Activated T-cell treated with anti-CD3 and anti-CD28 coated beads for 48 hours (primary cell): ENCODE measurements at regions not wholly inside any gene's neighbourhood (a gene's known extent, or its start where the extent isn't known, plus 50 kb on each side); places are given as distances from the start of the nearest gene placed in this dataset.

ENCODE experiments used
- DNase-seq: peaks from one replicate; pipeline ENCODE4 v3.0.0-alpha.2; 2020; ENCODE audit warnings: low read depth

GRCh38 chr9:108225149-108225800 is 630.5 kb downstream of the ACTL7B start:
- no peak for DNase-seq

DNA sequence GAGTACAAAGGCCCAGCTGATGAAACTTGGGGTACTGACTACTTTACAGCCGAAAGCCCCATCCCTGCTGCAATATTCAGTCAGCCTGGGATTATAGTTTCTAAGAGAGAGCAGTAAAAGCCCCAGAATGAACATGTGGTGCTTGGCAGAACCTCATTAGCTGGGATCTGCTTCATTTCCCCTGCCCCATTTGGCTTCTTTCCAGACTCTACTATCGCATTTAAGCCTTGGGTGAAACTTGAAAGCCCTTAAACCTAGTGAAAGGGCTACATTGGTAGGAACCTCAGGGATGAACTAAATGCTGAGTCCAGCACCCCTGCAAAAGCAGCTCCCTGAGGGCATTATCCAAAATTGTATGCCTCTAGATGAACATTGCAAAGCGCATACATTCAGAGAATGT is 631.1 kb downstream of the ACTL7B start:
- no peak for DNase-seq

DNA sequence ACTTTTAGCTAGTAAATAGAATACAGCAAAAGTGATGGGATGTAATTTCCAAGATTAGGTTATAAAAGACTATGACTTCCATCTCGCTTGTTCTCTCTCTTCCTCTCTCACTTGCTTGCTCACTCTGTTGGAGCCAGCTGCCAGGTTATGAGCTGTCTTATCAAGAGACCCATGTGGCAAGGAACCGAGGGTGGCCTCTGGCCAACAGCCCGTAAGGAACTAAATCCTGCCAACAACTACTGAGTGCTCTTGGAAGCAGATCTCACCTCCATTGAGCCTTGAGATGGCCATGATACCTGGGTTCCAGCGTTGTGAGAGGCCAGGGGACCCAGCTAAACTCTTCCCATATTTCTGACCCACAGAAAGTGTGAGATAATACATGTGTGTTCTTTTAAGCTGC is 636.1 kb downstream of the ACTL7B start:
- DNase-seq: no peak

DNA sequence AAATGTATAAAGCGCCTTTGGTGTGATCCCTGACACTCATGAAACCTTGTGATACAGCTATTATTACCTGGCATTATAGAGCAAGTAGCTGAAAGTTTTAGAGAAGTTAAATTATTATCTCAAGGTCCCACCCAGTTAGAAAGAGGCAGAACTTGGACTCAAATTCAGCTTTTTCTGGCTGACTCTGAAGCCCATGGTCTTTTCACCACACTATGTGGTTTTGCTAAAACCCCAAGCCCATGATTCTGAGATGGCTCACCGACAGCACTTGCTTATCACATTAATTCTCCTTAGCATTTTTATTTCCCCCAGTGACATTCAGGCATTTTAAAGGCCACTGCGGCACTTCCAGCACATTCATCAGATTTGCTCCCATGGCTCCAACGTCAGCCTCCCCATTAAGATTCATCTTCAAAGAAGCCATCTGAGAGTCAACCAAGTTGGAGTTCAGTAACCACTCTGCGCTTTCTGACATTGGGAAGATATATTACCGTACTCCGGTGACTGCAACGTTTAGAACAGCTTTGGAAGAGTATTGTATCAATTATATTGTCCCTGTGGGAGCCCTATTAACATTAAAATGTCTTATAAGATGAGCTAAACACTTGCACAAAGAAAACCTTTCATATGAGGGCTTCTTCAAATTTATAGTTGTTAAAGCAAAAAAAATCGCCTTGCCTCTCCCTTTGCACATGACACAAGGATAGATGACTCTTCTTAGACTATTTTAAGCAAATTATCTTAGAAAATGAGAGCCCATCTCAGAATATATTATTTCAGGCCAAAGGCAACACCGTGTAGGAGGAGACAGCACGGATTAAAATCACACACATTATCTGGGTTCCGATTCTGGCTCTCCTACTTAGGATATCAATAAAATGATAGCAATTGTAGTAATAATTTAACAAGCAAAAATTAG is 638.1 kb downstream of the ACTL7B start:
- DNase-seq: no peak

DNA sequence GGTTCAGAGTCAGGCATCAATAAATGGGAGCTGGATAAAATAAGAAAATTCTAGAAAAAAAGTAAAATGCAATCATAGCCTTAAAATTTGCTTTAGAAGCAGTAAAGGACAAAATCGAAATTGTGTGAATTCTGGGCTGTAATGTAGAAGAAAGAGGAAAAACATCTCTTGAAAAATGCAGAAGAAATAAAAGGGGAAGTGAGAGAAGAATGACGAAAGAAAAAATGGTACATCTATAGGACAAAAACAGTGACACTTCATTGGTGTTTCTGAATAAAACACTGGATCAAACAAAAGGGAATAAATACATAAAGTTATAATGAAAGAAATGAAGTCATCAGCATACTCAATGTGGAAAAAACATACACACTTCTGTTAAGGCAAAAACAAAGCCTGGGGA is 642.3 kb downstream of the ACTL7B start:
- no peak for DNase-seq

GRCh38 chr9:108212184-108212583 is 643.6 kb downstream of the ACTL7B start:
- no peak for DNase-seq

DNA sequence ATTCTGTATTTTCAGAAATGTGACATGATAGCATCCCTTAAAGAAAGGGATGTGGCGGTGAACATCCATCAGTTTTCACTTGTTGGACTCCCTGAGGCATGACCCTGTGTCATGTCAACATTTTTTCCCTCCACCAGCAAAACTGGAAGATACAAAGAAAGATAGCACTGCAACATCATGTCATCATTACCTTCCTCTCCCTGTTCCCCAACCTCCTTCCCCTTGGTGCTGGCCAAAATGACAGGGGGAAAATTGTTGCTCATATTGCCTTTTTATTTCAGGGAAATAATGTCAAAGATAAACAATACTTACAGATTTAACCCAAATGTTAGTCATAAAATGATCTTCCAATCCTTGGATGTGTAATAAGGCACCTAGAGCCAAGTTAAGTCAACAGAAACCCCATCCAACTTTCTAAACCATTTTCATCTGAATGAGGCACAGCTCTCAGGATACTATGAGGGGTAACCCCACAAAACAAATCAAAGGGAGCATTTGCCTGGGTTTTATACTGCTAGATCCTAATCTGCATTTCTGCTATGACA is 644.3 kb downstream of the ACTL7B start:
- DNase-seq: no peak

DNA sequence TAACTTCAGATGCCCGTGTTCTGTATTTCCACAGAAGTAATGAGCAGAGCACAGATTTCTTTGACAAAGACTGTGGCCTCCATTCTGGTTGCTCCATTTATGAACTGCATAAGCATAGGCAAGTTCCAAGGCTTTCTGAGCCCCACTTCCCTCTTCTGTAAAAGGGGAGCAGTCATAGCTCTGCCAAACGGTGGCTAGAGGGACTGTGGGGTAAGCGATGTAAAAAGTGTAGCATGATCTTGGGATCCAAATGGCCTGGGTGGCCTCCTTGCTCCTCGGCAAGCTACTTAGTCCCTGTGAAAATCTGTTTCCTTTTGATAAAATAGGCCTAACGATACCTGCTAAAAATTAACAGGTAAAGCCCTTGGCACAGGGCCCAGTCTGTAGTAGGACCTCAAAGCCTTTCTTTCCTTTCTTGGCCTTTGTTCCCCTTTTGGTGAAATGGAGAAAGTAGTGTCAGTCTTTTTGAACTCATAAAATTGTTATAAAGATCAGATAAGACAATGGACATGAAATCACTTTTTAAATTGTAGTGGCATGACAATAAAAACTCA is 646.6 kb downstream of the ACTL7B start:
- DNase-seq: no peak

- no peak for DNase-seq
Measured at GRCh38 chr9:108207561-108208165, 648.1 kb downstream of the ACTL7B start.

DNA sequence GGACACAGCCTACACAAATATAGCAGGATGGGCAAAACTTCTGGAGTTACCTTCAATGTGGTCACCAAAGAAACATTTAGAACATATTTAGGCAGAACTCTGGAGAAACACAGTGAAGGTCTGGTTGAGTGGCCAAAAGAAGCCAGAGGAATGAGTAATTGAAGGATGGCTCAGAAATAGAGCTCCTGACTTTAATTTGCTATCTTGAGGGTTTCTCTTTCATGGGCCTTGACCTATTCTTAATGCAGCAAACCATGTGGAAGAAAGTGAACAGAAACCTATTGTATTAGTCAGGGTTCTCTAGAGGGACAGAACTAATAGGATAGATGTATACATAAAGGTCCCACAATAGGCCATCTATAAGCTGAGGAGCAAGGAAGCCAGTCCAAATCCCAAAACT is 650.5 kb downstream of the ACTL7B start:
- no peak for DNase-seq

GRCh38 chr9:108197899-108198298 is 657.9 kb downstream of the ACTL7B start:
- no peak for DNase-seq

DNA sequence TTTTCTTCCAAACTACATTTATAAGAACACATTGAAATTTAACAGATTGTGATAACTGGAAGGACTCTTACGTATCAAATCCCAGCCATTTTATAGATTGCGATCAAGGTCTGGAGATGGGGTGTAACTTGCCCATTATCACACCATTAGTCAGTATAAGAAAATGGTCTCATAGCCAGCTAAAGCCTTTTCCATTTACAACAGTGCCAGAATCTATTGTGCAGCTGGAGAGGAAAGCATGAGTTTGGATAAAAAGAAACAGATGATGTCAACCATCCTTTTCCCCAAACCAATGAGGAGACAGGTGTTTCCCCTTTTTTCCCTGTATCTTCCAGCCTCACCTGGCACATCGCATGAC is 658.8 kb downstream of the ACTL7B start:
- DNase-seq: no peak

GRCh38 chr9:108196332-108197007 is 659.3 kb downstream of the ACTL7B start:
- DNase-seq: no peak

- no peak for DNase-seq
Measured at GRCh38 chr9:108194154-108194553, 661.6 kb downstream of the ACTL7B start.

- no peak for DNase-seq
Measured at GRCh38 chr9:108193026-108193710, 662.6 kb downstream of the ACTL7B start.

DNA sequence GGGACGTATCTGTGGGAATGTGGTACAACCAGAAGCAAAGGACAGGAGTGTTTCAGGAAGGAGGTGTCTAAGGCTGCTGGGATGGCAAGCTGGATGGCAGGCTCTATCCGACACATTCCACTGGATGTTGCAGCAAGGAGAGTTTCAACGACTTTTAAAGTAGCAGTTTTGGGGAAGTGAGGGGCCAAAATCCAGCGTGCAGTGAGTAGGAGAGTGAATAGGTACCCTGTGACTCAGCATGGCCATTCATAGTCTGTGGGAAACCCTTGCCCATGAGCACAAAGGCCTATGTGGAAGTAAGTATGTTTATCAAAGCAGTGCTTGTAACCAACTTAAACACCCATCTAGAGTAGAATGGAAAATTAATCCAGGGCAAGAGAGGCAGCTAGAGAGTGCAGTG is 664.7 kb downstream of the ACTL7B start:
- no peak for DNase-seq

DNA sequence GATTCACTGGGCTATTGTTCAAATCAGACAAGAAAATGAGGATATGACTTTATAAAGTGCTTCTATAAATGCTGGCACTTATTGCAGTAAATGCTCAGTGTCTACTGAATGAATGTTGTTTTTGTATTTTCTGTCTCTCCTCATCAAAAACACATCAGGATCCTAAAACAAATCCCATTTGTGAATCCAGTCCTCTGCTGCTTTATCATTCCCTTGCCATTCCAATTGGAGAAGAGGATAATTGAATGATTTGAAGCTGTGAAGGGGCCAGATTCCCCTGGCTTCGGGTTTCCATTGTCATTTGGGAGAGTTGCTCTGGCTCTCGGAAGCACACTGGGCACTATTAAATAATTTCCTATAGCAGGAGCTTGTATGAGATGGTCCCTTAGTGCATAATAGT is 666.8 kb downstream of the ACTL7B start:
- DNase-seq: no peak

GRCh38 chr9:108188482-108188881 is 667.3 kb downstream of the ACTL7B start:
- no peak for DNase-seq

DNA sequence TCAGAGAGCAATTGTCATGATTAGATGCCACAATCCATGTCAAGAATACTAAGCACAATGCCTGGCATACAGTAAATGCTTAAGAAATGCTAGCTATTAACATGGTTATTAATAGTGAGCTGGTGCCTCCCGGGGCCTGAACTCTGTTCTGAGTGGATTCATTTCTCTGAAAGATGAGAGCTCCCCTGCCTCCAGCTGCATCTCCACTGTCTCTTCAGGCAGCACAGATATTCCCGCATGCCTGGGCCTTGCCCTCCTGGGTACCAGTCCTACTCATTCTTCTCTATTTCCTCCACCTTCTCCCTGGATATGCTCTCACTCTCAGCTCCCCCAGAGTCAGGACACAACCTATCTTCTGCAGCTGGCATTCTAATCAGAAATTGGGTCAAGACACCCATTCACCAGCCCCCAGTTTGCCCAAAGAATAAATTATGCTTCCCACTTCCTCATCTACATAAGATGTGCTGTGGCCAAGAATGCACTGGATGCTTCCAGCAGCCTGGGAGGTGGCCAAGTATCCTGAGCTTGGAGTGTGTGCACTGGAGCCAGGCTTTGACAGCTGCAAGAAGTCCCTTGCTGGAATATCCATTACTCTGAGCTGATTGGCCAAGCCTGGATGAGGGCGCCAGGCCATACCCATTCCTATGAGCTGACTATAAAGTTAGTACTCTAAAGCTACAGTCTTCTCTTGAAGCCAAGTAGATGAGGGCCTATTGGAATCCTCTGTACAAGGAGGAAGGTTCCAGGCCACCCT is 669.0 kb downstream of the ACTL7B start:
- no peak for DNase-seq

DNA sequence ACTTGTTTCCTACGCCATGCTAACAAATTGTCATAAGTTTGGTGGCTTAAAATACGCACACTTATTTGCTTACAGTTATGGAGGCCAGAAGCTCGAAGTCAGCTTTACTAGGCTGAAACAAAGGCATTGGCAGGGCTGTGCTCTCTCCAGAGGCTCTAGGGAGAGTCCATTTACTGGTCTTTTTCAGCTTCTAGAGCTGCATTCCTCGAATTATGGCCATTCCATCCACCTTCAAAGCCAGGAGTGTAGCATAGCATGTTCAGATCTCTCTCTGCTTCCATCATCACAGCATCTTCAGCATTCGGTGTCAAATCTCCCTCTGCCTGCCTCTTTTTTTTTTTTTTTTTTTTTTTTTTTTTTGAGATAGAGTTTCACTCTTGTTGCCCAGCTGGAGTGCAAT is 670.2 kb downstream of the ACTL7B start:
- DNase-seq: no peak

DNA sequence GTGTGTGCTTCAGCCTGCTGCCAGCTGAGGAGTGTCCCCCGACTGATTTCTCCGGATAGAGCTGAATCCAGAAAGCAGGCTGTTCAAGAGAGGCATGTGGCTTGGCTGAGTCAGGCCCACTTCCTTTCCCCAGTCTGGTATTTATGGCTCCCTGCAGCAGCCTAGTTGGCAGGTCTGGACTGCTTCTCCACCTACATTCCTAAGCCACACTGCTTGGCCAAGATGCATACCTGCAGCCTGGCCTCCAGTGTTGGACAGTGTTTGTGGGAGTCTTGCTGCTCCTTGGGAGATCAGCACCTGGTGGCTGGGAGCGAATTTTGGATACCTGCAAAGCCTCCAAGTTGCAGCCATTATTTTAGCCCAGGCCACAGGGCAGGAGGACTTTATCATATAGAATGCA is 670.8 kb downstream of the ACTL7B start:
- DNase-seq: no peak
